K562 (cell line): ENCODE measurements at regions not wholly inside any gene's neighbourhood (a gene's known extent, or its start where the extent isn't known, plus 50 kb on each side); places are given as distances from the start of the nearest gene placed in this dataset.
"Not testable (repeated sequence)": the region's sequence is repeated elsewhere in the genome, so short reads cannot be mapped to it uniquely, and the experiment has no call there.

Experiments used
- ATAC-seq: fragments of 200-7000 bp; cut with Tn5 transposase; 3 replicates; pipeline ENCODE4 v1.9.1; 2020; ENCODE audit warnings: moderate library complexity
- BruUV-seq: library from RNA; stranded (reverse); fragments of 400-500 nt; replicated peaks from 2 replicates; lab custom pipeline; 2021; lab: Mats Ljungman, UMichigan
- CTCF ChIA-PET: fragments of 300-600 bp; formaldehyde crosslinking; extraction: SDS; loops from one replicate; lab custom pipeline; 2021; ENCODE audit warnings: low intra/inter-chr PET ratio; lab: Yijun Ruan, JAX
- POLR2A ChIA-PET: fragments of 300-600, 350-650 bp; sonication (Branson Sonifier 250); formaldehyde crosslinking; extraction: SDS; loops from one replicate; lab custom pipeline; 2021; ENCODE audit warnings: antibody characterized with exemption, inconsistent platforms; lab: Yijun Ruan, JAX
- DNase-seq, 4 experiments: peaks; one replicate each; pipeline versions ENCODE4 v3.0.0 to v3.0.0-alpha.2; 2011 to 2018; ENCODE audit warnings: low spot score in 3 of 4, mixed read lengths in 3 of 4; ENCODE audit errors: extremely low read depth in 1 of 4
- FAIRE-seq: peaks from 2 replicates; lab custom pipeline; 2011; peaks lifted over from hg19 to GRCh38; lab: Jason Lieb, UNC
- H2AFZ ChIP-seq: 2 replicates; pipeline ENCODE4 v1.6.0; 2011; ENCODE audit warnings: low read depth, low read length, control low read depth, inconsistent platforms
- H3K27ac ChIP-seq: fragments of 200-600 bp; 3 replicates; pipeline ENCODE4 v1.8.0; 2011; ENCODE audit warnings: low read depth, mild to moderate bottlenecking, control low read depth, inconsistent platforms, low read length, moderate library complexity, mixed read lengths; ENCODE audit errors: extremely low read depth
- H3K27me3 ChIP-seq, 2 experiments: fragments of 300-600 bp in 1 of 2; 2 replicates in 1 of 2; 3 replicates in 1 of 2; pipeline versions ENCODE4 v1.6.0 to v1.8.0; 2011; ENCODE audit warnings: inconsistent platforms in 2 of 2, low read length in 2 of 2, mild to moderate bottlenecking in 1 of 2, mixed read lengths in 1 of 2, moderate library complexity in 1 of 2; ENCODE audit not compliant: control insufficient read depth in 2 of 2, insufficient read depth in 2 of 2
- H3K36me3 ChIP-seq: fragments of 300-600 bp; 3 replicates; pipeline ENCODE4 v1.8.0; 2011; ENCODE audit warnings: mild to moderate bottlenecking, low read length, inconsistent platforms; ENCODE audit not compliant: control insufficient read depth, insufficient read depth
- H3K4me1 ChIP-seq, 2 experiments: fragments of 200-600 bp in 1 of 2; replicated peaks in 1 of 2; 2 replicates in 1 of 2; 3 replicates in 1 of 2; pipeline versions ENCODE4 v1.5.1 to v1.8.0; 2011; ENCODE audit warnings: inconsistent platforms in 2 of 2, low read length in 2 of 2, mild to moderate bottlenecking in 1 of 2, mixed read lengths in 1 of 2, moderate library complexity in 1 of 2; ENCODE audit not compliant: control insufficient read depth in 2 of 2, insufficient read depth in 2 of 2
- H3K4me2 ChIP-seq: 2 replicates; pipeline ENCODE4 v1.6.1; 2011; ENCODE audit warnings: low read length, control low read depth, inconsistent platforms, mixed read lengths; ENCODE audit not compliant: insufficient read depth
- H3K4me3 ChIP-seq: fragments of 200-600 bp; sonication (generic), shearing (Covaris generic); 2 replicates; pipeline ENCODE4 v1.5.1; 2016; ENCODE audit warnings: control low read depth, inconsistent platforms
- H3K79me2 ChIP-seq: fragments of 200-600 bp; 3 replicates; pipeline ENCODE4 v1.8.0; 2011; ENCODE audit warnings: low read length, inconsistent platforms; ENCODE audit not compliant: control insufficient read depth, insufficient read depth
- H3K9ac ChIP-seq, 2 experiments: 2 replicates each; pipeline versions ENCODE4 v1.6.0 to v1.6.1; 2011; ENCODE audit warnings: low read depth in 2 of 2, low read length in 2 of 2, control low read depth in 1 of 2, inconsistent platforms in 1 of 2, mild to moderate bottlenecking in 1 of 2, mixed read lengths in 1 of 2; ENCODE audit not compliant: insufficient read depth in 1 of 2
- H3K9me1 ChIP-seq: one replicate; pipeline ENCODE4 v1.6.0; 2011; ENCODE audit warnings: inconsistent platforms, mild to moderate bottlenecking, low read length, moderate library complexity; ENCODE audit not compliant: control insufficient read depth, insufficient read depth
- H3K9me3 ChIP-seq: replicated peaks from 2 replicates; pipeline ENCODE4 v1.5.1; 2011; ENCODE audit warnings: low read depth, low read length, inconsistent platforms; ENCODE audit not compliant: control insufficient read depth, insufficient read depth
- H4K20me1 ChIP-seq: replicated peaks from 2 replicates; pipeline ENCODE4 v1.6.1; 2011; ENCODE audit warnings: low read length, inconsistent platforms, mixed read lengths; ENCODE audit not compliant: control insufficient read depth, insufficient read depth
- RFX1 ChIP-seq: fragments of 450-650 bp; IDR thresholded peaks from 2 replicates; pipeline ENCODE4 v1.6.1; 2016; ENCODE audit warnings: mild to moderate bottlenecking, moderate library complexity
- TGIF2 ChIP-seq: sonication (generic); formaldehyde crosslinking; IDR thresholded peaks from 2 replicates; pipeline ENCODE4 v1.8.1; 2022; ENCODE audit warnings: mild to moderate bottlenecking, missing genetic modification reagents, moderate library complexity
- ZNF23 ChIP-seq: fragments of 250-450 bp; sonication (Bioruptor Pico); IDR thresholded peaks from 2 replicates; pipeline ENCODE4 v1.4.0; 2020; ENCODE audit warnings: mild to moderate bottlenecking
- WGBS: fragments of 100-300 bp; shearing (Covaris generic); methylation state at CpG from one replicate; pipeline ENCODE4 v1.1.6; 2016; ENCODE audit warnings: low coverage, mixed read lengths; ENCODE audit not compliant: insufficient coverage; ENCODE audit errors: missing lambda C conversion rate; 5-methylcytosine and 5-hydroxymethylcytosine counted together
- in situ Hi-C: fragments of 300-500 bp; cut with MboI; formaldehyde crosslinking; loops from 4 replicates; pipeline ENCODE4 v1.15.0; 2018; ENCODE audit warnings: inconsistent platforms, mixed read lengths
- intact Hi-C: fragments of 100-400 bp; cut with micrococcal nuclease; formaldehyde crosslinking; loops from 2 replicates; pipeline ENCODE4 v1.14.2; 2022
- TF ChIP-seq, protein P1 (sequence below): fragments of 450-650 bp; formaldehyde crosslinking; IDR thresholded peaks from 2 replicates; pipeline ENCODE4 v1.4.0; 2020; ENCODE audit warnings: mild to moderate bottlenecking

DNA sequence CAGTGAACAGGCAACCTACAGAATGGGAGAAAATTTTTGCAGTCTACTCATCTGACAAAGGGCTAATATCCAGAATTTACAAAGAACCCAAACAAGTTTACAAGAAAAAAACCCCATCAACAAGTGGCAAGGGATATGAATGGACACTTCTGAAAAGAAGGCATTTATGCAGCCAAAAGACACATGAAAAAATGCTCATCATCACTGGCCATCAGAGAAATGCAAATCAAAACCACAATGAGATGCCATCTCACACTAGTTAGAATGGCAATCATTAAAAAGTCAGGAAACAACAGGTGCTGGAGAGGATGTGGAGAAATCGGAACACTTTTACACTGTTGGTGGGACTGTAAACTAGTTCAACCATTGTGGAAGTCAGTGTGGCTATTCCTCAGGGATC lies 80.3 kb downstream of the ZNF474 start:
- intact Hi-C loops, POLR2A ChIA-PET, H3K27ac ChIP-seq, H3K4me1 ChIP-seq, in situ Hi-C loops, H3K27me3 ChIP-seq, H4K20me1 ChIP-seq, H3K4me3 ChIP-seq, H3K9ac ChIP-seq, BruUV-seq, FAIRE-seq, H3K79me2 ChIP-seq, CTCF ChIA-PET, H3K9me3 ChIP-seq, DNase-seq, H2AFZ ChIP-seq, H3K4me2 ChIP-seq, ATAC-seq, H3K36me3 ChIP-seq, H3K9me1 ChIP-seq: not testable (repeated sequence)
- WGBS: 13% methylated on average over 1 of the region's 1 CpG

DNA sequence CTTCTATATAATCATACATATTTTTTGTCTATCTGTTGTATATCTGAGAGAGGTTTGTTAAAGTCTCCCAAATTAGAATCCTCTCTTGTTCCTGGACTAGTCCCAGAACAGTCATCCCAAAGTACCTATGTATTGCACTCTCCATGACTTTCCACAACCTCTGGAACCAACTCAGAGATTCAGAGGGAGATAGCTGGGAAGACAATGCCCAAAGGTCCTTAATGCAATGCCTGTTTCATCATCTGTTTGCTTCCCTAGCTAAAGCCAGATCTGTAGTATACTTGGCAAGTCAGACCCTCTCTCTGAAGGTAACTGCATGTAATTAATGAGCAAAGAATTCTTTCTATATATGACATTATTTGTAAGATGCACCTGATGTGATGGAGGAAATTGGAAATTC lies 89.4 kb downstream of the ZNF474 start:
- Histone ChIP-seq H3K9ac (no peak overlapping the region), H3K27ac (no peak overlapping the region), H3K9me1 (no peaks in the 10 kb centered on the region), H3K4me2 (no peak overlapping the region), H3K27me3 (no peaks in the 10 kb centered on the region), H3K4me1 (no peaks in the 10 kb centered on the region), H3K79me2 (no peaks in the 10 kb centered on the region), H3K9me3 (no peaks in the 10 kb centered on the region), H4K20me1 (no peaks in the 10 kb centered on the region), H2AFZ (no peak overlapping the region), H3K36me3 (no peaks in the 10 kb centered on the region), H3K4me3 (no peak overlapping the region)
- BruUV-seq: no TSS peak
- FAIRE-seq (no peak), ATAC-seq (no peak), DNase-seq (no peak)
- ChIA-PET CTCF (no interaction called here), POLR2A (no interaction called here)
- intact Hi-C loops: no loop called here
- in situ Hi-C loops: no loop called here
- TF ChIP-seq TGIF2 (CRISPR knock-in tag) (no peak), ZNF23 (CRISPR knock-in tag) (no peak), RFX1 (no peak)
- TF ChIP-seq, protein P1, sequence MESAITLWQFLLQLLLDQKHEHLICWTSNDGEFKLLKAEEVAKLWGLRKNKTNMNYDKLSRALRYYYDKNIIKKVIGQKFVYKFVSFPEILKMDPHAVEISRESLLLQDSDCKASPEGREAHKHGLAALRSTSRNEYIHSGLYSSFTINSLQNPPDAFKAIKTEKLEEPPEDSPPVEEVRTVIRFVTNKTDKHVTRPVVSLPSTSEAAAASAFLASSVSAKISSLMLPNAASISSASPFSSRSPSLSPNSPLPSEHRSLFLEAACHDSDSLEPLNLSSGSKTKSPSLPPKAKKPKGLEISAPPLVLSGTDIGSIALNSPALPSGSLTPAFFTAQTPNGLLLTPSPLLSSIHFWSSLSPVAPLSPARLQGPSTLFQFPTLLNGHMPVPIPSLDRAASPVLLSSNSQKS: no peak
